G401.6 (cell line): ENCODE measurements at regions not wholly inside any gene's neighbourhood (a gene's known extent, or its start where the extent isn't known, plus 50 kb on each side); places are given as distances from the start of the nearest gene placed in this dataset.
"Not testable (repeated sequence)": the region's sequence is repeated elsewhere in the genome, so short reads cannot be mapped to it uniquely, and the experiment has no call there.

ENCODE experiments used
- FAIRE-seq: peaks from 2 replicates; lab custom pipeline; 2012; peaks lifted over from hg19 to GRCh38; lab: Jason Lieb, UNC

- no peak for FAIRE-seq
Measured at GRCh38 chr1:218494449-218494852, 149.3 kb downstream of the TGFB2 start.

- no peak for FAIRE-seq
Measured at GRCh38 chr1:218495931-218496330, 150.8 kb downstream of the TGFB2 start.

- no peak for FAIRE-seq
Measured at GRCh38 chr1:218496561-218496960, 151.4 kb downstream of the TGFB2 start.

GRCh38 chr1:218498056-218498938 lies 153.2 kb downstream of the TGFB2 start:
- no peak for FAIRE-seq

GRCh38 chr1:218499011-218499691 lies 154.0 kb downstream of the TGFB2 start:
- no peak for FAIRE-seq

GRCh38 chr1:218499911-218500310 lies 154.8 kb downstream of the TGFB2 start:
- FAIRE-seq, result no peak

- no peak for FAIRE-seq
Measured at GRCh38 chr1:218501161-218501560, 156.0 kb downstream of the TGFB2 start.

- FAIRE-seq, result no peak
Measured at GRCh38 chr1:218502383-218502782, 157.2 kb downstream of the TGFB2 start.

- no peak for FAIRE-seq
Measured at GRCh38 chr1:218503102-218503501, 158.0 kb downstream of the TGFB2 start.

- FAIRE-seq, result no peak
Measured at GRCh38 chr1:218507355-218508002, 162.3 kb downstream of the TGFB2 start.

GRCh38 chr1:218510153-218510772 lies 165.1 kb downstream of the TGFB2 start:
- no peak for FAIRE-seq

- FAIRE-seq, result no peak
Measured at GRCh38 chr1:218513328-218513727, 168.2 kb downstream of the TGFB2 start.

GRCh38 chr1:218514689-218515088 lies 169.6 kb downstream of the TGFB2 start:
- FAIRE-seq, result no peak

- FAIRE-seq, result no peak
Measured at GRCh38 chr1:218516526-218516925, 171.4 kb downstream of the TGFB2 start.

GRCh38 chr1:218517459-218517858 lies 172.3 kb downstream of the TGFB2 start:
- FAIRE-seq, result no peak

GRCh38 chr1:218518216-218518740 lies 173.1 kb downstream of the TGFB2 start:
- FAIRE-seq, result no peak

GRCh38 chr1:218520646-218521045 lies 175.5 kb downstream of the TGFB2 start:
- FAIRE-seq, result not testable (repeated sequence)

GRCh38 chr1:218521414-218522169 lies 176.5 kb downstream of the TGFB2 start:
- no peak for FAIRE-seq

- no peak for FAIRE-seq
Measured at GRCh38 chr1:218524526-218524925, 179.4 kb downstream of the TGFB2 start.

- FAIRE-seq, result no peak
Measured at GRCh38 chr1:218525031-218525430, 179.9 kb downstream of the TGFB2 start.

- no peak for FAIRE-seq
Measured at GRCh38 chr1:218525451-218526197, 180.5 kb downstream of the TGFB2 start.
